Skin epidermis (tissue), 12 donors: ENCODE measurements at regions not wholly inside any gene's neighbourhood (a gene's known extent, or its start where the extent isn't known, plus 50 kb on each side); places are given as distances from the start of the nearest gene placed in this dataset.
A peak's percentile ranks its signal among the peaks of the same experiment; 100 is the strongest.

Source experiments
- H3K27ac ChIP-seq, 21 experiments: fragments of 200-600 bp; sonication (generic) in 11 of 21; one replicate each; pipeline ENCODE4 v1.5.0; 2020; ENCODE audit warnings: mild to moderate bottlenecking in 3 of 21, inconsistent platforms in 2 of 21, moderate library complexity in 2 of 21
- H3K4me3 ChIP-seq, 7 experiments: fragments of 200-600 bp; sonication (generic) in 2 of 7; one replicate each; pipeline ENCODE4 v1.5.0; 2020; ENCODE audit warnings: inconsistent platforms in 2 of 7, mild to moderate bottlenecking in 2 of 7, moderate library complexity in 1 of 7

DNA sequence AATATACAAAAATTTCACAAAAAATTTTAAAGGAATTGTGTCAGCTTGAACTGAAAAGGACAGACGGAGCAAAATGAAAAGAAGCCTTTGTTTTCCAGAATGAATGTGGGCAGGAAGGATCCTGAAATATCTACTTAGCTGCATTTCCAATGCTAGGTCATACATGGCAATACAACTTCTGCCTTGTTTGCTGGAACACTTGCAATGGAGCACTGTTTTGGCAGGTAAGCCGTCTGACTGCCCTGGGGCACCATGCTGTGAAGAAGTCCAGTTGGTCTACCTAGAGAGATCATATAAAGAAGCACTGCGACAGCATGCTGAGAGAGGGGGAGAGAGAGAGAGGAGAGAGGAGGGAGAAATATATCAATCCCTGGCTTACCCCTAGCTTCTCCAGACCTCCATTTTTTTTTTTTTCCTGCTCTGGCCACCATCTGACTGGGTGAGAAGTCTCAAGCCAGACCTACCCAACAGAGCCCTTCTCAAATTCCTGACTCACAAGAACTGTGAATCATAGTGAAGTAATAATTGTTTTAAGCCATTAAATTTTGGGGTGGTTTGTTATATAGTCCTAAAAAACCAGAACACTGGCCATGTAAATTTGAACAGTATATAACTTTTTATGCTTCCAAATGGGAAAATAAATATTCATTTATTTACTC is 97.1 kb upstream of the PRICKLE1 start:
- no peak overlapping the region for H3K4me3 ChIP-seq
- no peak overlapping the region for H3K27ac ChIP-seq

DNA sequence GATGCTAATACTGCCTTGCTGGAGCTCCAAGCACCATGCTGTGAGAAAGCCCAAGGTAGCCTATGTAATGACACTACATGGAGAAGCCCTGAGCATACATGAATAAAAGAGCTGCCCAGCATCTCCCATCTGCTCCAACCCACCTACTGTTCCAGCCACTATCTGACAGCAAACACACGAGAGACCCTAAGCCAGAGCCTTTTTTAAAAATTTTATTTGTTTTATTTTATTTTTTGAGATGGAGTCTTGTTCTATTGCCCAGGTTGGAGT is 95.2 kb upstream of the PRICKLE1 start:
- H3K27ac ChIP-seq: peak overlapping the region in 2 of 21 experiments; percentile 3 to 50
- no peak overlapping the region for H3K4me3 ChIP-seq

DNA sequence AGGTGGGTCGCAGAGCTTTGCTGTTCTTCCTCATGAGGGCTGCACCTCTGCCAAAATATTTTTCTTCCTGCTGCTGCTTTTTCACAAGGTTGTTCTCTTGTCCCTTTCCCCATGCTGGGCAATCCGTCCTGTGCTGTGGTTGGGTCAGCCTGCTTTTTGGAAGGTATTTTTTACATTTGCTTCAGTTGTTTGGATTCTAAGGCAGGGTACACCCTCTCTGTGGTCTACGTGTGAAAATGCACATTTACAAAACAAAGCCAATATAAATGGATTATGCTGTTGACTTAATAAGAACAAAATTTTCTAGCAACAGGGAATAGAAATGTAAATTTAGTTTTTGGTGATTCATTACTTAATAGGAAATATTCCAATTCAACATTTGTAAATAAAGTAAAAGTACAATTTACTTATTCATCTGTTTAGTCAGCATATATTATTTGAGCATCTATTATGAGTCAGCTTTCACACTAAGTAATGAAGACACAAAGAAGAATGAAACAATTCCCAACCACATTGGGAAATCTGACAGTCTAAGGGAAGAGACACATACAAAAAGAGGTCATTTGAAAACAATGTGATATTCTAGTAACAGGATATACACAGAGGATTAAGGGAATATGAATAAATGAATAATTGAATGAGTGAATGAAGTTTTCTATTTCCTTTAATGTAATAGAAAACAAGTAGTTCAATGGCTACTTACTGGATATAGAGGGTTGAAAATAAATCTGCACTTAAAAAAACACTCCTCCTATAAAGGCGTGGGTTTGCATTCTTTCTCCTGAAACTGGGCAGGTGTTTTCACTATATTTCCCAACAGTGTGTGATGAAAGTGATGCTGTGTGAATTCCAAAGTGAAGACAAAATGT is 94.6 kb upstream of the PRICKLE1 start:
- H3K27ac ChIP-seq: peak overlapping the region in 2 of 21 experiments; percentile 3 to 50
- H3K4me3 ChIP-seq: no peak overlapping the region

DNA sequence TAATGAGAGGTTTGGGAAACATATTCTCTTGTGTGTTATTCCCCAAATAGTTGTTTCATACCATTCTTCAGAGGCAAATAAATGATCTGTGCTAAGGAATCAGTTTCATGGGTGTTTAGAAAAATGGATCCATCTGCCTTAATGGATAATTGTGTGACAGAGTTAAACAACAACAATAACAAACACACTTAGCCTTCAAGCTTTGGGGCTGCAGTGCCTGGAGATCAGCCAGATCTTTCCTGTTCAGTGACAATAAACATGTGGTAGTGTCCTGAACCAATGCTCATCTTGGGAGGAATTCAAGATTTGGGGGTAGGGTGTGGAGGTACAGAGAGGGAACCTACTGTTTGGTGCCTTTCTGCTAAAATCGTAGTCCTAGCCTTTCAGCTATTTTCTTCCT is 93.7 kb upstream of the PRICKLE1 start:
- Histone ChIP-seq H3K27ac (no peak overlapping the region), H3K4me3 (no peak overlapping the region)

DNA sequence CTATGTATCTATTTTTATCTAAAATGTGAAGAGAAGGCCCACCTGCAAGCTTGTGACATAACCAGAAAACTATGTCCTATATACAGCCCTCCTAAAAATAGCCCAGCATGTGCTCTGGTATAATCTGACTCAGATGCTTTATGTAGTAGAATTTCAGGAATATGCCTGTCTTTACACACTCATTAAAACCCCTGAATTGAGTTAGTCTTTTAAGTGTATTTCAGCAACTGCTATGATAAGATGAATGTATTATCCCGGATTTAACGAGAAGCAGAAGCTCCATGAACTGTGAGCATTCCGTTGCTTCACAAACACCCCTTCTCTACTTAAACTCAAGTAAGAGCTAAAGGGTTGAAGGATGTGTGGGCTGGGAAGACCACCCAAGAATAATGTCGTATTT is 89.9 kb upstream of the PRICKLE1 start:
- no peak overlapping the region for H3K27ac ChIP-seq
- H3K4me3 ChIP-seq: no peak overlapping the region

DNA sequence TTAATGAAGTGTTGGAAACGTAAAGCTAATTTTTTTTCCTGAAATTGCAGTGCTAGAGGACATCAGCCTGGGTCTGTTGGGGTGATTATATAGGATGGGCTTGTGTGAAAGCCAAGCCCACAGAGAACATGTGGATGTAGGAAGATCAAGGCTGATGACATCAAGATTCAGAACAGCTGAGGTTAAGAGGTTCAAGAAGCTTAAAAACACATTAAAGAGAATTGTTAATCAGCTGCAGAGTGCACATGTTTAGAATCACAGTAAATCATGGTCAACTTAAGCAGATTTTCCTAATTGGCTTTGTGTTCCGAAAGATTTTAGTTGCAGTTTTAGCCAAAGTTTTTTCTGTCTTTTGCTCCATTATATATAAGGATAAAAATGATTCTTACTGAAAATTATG is 87.9 kb upstream of the PRICKLE1 start:
- H3K27ac ChIP-seq: no peak overlapping the region
- no peak overlapping the region for H3K4me3 ChIP-seq

DNA sequence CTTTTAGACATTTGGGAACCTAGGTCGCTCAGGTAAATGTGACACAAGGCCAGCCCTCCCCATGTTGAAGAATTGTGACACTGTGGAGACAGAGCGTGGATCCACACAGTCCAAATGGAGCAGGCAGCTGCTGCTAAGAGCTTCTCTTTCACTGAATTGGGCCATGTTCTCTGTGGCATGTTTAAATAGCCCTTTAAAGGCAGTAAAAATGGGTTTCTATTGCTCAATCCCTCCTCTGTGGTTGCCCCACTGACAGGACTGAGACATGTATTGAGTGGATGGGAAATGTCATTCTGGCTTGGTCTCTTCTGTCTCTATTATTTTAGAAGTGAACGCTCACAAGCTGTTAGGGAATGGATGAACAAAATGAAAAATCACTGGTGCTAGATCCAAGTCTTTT is 84.0 kb upstream of the PRICKLE1 start:
- H3K27ac ChIP-seq: no peak overlapping the region
- no peak overlapping the region for H3K4me3 ChIP-seq

DNA sequence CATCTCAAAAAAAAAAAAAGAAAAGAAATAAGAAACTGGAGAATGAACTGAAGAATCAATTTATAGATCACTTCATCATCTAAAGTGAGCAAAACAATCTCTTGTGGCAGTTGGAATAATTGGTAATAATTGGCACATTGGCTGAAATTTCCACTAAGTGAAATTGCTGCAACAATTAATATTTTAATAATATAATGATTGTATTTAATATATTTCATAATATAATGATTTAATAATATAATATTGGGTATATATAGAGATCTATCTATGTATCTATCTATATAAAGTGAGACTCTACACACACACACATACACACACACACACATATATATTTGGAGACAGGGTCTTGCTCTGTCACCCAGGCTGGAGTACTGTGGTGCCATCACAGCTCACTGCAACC is 81.2 kb upstream of the PRICKLE1 start:
- H3K4me3 ChIP-seq: no peak overlapping the region
- H3K27ac ChIP-seq: no peak overlapping the region

DNA sequence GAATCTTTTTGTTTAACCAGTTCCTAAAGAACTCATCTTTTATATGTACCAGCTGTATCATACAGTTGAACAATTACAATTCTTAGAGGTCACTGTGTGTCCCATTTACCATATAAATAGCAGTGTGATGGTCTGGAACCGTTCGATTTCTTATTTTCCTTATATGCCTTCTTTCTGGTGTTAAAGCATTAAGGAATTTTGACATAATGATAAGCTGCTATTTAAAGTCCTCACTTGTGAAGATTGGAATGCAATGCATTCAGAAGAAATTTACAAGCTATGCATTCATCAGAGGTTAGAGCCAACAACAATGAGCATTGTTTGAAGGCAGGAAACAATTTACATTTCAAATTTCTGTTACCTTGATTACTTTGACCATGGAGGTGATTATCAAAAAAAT is 80.0 kb upstream of the PRICKLE1 start:
- H3K27ac ChIP-seq: no peak overlapping the region
- no peak overlapping the region for H3K4me3 ChIP-seq

DNA sequence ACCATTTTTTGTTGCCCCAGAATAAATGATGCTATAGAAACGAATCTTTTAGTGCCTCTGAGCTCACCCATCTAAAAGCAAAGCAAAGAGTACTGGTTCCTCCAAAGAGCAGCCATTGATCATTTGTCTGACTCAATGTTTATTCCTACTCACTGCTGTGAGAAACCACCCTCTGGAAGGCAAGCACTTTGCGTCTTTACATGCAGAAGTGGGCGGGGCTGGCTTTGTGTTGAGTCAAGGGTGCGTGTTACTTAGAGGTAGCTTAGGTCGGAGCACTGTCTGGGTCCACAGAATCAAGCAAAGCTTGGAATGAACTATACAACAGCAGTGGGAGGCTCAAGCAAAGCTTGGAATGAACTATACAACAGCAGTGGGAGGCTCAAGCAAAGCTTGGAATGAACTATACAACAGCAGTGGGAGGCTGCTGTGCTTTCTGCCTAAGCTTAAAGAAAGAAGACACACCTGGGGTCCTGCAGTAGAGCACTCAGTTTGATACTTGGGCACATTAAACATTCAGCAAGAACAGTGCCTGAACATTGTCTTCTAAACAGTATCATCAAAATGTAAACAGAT is 77.2 kb upstream of the PRICKLE1 start:
- Histone ChIP-seq H3K27ac (no peak overlapping the region), H3K4me3 (no peak overlapping the region)

DNA sequence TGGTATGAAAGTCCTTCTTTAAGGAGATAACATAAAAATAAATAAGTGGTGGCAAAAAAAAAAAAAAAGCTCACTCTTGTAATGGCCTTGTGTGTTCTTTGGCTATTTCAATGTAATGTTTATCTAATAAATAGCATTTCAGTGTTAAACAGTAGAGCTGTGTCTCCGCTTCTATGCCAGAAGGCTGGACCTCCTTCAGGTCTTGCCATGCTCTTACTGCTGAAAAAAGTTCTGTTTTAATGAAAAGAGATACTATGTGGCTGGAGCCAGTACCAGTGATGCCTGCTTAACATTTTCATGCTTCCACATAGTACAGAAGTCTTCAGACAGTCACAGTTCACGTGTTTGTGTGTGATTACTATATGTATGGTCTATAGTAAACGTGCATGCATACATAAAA is 74.1 kb upstream of the PRICKLE1 start:
- Histone ChIP-seq H3K27ac (no peak overlapping the region), H3K4me3 (no peak overlapping the region)

DNA sequence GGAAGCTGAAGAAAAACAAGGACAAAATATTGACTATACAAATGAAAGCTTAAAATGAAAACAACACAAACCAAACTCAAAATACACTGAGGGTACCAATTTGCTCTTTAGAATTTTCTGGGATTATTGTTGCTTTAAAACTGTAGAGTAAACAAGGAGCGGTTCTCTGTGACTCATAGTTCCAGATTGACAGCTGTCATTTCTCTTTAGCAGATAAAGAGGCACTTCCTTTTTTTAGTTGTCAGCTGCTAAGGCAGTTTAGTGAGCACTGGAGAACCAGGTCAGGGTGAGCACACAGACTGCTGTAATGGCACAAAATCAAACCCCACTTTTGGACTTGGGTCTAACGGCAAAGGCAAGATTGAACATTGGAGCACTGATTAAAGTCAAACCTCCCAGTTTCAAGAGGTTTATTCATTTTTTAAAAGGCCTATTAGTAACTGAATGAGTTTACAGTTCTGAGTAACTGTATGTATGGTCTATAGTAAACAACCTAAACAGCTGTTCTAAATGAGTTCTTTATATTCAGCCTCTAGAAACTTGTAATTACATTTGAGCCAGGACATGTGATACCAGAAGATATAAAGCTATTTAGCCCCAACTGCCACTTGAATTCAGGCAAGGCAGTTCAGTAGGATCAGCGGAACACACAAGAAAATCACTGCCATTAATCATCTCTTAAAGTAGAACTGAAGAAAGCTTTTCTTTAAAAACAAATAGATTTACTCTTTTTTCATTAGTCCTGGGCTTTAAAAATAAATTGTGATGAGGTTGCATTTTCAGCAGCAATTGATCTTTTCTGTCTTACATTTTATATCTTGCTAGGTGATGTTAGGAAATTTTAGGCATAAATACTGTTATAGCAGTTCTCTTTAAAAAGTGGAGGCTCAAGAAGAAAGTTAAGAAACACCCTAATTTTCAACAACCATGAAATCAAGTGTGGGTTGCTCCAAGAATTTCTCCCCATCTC is 71.7 kb upstream of the PRICKLE1 start:
- H3K4me3 ChIP-seq: no peak overlapping the region
- H3K27ac ChIP-seq: no peak overlapping the region

DNA sequence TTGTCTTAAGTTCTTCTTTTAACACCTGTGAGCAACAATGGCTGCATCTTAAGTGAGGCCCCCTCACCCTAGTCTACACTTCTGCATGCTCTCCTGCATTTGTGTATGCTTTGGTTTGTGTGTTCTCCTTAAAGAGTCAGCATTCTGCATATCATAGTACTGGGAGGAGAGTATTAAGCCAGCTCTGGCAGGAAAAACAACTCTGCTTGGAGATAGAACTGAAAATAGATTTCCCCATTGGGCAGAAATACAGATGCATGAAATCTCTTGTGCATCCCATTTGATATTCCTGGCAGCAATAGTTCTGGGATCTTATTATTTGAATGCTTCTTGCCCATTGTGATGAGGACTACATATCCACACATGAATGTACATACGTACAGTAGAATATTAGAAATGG is 70.6 kb upstream of the PRICKLE1 start:
- Histone ChIP-seq H3K4me3 (no peak overlapping the region), H3K27ac (no peak overlapping the region)

DNA sequence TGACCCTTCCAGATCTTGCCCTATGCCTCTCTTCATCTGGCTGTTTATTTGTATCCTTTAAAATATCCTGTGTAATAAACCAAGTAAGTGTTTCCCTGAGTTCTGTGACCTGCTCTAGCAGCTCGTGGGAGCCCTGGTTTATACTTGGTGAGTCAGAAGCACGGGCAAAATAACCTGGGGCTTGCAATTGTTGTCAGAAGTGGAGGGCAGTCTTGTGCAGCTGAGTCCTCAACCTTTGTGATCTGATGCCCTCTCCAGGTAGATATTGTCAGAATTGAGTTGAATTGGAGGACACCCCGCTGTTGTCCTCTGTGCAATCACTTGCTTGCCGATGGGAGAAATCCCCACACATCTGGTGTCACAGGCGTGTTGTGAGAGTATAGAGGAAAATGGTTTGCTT is 62.5 kb upstream of the PRICKLE1 start:
- H3K4me3 ChIP-seq: no peak overlapping the region
- H3K27ac ChIP-seq: no peak overlapping the region

DNA sequence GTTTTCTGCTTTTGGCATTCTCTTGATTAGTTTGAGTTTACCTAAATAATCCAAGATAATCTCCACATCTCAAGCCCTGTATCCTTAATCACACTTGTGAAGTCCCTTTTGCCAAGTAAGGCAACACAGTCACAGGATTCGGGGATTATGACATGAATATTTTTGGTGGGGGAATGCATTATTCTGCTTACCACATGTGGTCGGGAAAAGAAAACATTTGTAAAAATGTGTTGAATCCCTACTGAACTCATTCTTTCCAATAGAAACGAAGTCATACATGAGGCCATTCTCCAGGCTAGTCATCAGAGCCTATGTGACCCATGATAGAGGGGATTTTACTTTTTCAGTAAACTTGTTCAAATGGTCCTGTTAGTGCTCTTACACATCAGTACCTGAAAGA is 58.5 kb upstream of the PRICKLE1 start:
- Histone ChIP-seq H3K27ac (no peak overlapping the region), H3K4me3 (no peak overlapping the region)

DNA sequence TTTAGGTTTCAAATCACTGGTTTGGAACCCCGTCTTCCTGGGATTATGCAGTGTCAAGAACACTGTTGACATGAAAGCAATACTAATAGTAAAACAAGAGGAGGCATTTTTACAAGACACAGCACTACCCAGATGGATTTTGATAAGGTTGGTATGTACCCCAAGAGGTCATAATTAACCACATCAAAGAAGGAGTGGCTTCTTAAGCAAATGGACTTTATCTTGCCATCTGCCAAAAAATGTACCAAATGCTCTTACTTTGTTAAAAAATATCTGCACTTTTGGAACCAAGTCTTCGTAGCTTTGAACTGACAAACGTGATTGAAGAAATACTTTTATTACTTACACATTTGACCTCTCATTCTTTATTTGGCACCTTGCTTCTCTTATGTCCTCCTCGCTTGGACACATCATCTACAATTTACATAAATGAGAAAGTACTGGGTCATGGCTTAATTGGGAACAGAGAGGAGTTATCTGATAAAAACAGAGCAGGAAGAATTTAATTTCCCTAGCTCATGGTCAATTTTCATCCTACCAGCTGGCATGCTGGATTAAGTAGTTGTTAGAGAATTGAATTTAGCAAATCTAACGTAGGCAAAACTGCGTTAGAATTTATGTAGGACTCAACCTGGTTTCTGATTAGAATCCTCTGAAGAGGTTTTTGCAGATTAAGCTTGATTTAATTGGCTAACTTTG is 54.5 kb upstream of the PRICKLE1 start:
- Histone ChIP-seq H3K27ac (no peak overlapping the region), H3K4me3 (no peak overlapping the region)

DNA sequence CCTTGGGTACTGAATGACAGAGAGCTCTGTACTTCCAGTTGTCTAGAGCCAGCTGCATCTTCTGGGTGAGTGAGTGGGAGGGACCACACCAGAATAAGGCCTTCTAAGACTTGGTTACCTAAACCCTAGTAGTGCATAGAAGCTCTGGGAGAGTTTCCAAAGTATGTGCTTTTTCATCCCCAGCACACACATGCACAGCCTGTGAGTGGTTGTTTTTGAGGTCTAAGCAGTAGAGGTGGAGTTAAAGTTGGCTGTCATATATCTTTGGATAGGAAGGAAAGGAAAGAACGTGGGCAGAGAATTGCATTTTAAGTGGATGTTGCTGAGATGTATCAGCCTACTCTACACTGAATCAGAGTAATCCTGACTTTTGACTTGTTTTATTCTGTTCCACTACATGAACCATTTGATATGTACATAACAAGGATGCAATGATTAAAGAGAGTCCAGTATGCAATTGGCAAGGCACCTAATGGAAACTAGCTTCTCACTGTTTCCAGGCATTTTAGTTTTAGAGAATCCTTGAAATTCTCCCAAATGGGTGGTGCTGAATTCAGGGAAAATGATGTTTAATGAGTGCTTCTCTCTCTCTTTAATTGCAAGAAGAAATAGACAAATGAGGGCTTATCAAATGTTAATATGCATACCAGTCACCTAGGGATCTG is 51.8 kb upstream of the PRICKLE1 start:
- Histone ChIP-seq H3K4me3 (no peak overlapping the region), H3K27ac (no peak overlapping the region)

DNA sequence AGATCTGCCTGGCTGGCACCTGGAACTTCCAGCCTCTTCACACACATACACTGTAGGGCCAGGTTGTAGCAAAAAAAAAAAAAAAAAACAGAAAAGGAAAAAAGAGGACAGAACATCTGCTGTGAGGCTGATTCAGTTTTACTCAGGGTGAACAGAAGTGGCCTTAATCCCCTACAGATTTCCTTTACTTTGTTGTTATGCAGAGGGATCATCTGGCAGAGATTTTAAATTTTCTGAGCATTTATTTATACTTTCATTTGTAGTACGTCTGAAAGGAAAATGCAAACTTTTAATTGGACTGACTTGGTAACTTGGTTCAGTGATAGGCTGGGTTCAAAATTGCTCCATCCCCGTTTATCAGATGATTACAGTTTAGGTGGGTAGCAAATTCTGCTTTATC is 50.8 kb upstream of the PRICKLE1 start:
- no peak overlapping the region for H3K27ac ChIP-seq
- no peak overlapping the region for H3K4me3 ChIP-seq

DNA sequence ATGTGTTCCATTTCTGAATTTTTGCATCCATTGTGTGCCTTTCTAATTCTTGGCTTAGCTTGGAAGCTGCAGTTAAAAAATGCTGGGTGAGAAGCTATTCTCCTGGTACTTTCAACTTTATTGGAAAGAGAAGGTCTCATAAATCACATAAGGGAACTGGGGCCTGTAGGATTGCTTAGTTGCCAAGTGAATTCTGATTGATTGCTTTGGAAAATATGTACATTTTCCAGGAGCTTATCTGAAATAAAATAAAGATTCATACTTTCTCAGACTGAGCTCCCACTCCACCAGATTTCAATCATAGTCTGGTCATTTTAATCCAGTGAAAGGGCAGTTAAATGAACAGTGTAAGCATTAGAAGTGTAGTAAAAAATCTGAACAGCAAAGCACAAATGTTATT is 50.0 kb upstream of the PRICKLE1 start:
- Histone ChIP-seq H3K4me3 (no peak overlapping the region), H3K27ac (no peak overlapping the region)
